GM18511 (cell line): ENCODE measurements at regions not wholly inside any gene's neighbourhood (a gene's known extent, or its start where the extent isn't known, plus 50 kb on each side); places are given as distances from the start of the nearest gene placed in this dataset.
"Not testable (repeated sequence)": the region's sequence is repeated elsewhere in the genome, so short reads cannot be mapped to it uniquely, and the experiment has no call there.

Source experiments
- ATAC-seq: cut with Tn5 transposase; IDR thresholded peaks from one replicate; pipeline ENCODE4 v1.9.1; 2021; ENCODE audit warnings: mild to moderate bottlenecking, moderate library complexity; ENCODE audit not compliant: unreplicated experiment

GRCh38 chr2:145801210-145801609 is 1281.3 kb upstream of the ZEB2 start:
- no peak for ATAC-seq

GRCh38 chr2:145800151-145801091 is 1280.5 kb upstream of the ZEB2 start:
- no peak for ATAC-seq

- ATAC-seq = no peak
Measured at GRCh38 chr2:145799595-145800108, 1279.7 kb upstream of the ZEB2 start.

DNA sequence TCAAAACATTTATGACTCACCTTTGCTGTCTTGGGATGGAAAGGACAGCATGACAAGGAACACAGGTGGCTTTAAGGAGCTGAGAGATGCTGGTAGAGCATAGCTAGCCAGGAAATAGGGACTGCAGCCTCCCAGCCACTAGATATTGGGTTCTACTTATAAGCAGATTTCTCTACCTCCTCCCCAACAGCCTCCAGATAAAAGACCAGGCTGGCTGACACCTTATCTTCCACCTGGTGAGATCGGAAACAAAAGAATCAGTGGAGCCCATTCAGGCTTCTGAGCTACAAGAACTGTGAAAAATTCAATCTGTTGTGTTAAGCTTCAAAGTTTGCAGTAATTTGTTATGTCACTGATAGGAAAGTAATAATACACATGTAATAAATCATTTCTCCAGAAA is 1278.5 kb upstream of the ZEB2 start:
- no peak for ATAC-seq

DNA sequence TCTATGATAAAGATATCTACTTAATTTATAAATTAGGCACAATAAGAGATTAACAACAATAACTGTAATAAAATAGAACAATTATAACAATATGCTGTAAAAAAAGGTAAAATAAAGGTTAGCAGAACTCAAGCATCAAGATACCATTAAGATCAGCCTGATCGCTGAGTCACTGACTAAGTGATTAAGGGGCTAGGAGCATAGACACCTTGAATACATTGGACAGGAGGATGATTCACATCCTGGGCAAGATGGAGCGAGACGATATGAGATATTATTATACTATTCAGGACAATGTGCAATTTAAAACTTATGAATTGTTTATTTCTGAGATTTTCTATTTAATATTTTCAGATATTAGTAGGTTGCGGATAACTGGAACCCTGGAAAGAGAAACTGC is 1277.8 kb upstream of the ZEB2 start:
- ATAC-seq = no peak

- no peak for ATAC-seq
Measured at GRCh38 chr2:145792745-145793144, 1272.8 kb upstream of the ZEB2 start.

- ATAC-seq = no peak
Measured at GRCh38 chr2:145789636-145790035, 1269.7 kb upstream of the ZEB2 start.

GRCh38 chr2:145787597-145788361 is 1267.9 kb upstream of the ZEB2 start:
- not testable (repeated sequence) for ATAC-seq

- not testable (repeated sequence) for ATAC-seq
Measured at GRCh38 chr2:145782607-145783006, 1262.7 kb upstream of the ZEB2 start.

DNA sequence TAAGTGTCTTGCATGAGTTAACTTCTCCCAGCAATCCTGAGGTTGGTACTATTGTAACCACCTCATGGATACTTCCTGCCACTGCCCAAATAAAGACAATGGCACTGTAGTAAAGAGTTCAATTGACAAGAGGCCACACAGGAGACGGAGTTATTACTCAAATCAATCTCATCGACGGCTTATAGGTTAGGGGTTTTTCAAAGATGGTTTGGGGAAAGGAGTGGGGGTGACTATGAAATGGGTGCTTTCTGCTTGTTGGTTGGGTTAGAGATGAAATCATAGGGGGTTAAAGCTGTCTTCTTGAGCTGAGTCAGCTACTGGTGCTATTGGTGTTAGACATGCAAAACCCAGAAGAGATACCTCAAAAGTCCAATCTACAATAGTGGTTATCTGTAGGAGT is 1258.0 kb upstream of the ZEB2 start:
- ATAC-seq = peak; percentile 60

GRCh38 chr2:145777297-145777696 is 1257.4 kb upstream of the ZEB2 start:
- no peak for ATAC-seq

DNA sequence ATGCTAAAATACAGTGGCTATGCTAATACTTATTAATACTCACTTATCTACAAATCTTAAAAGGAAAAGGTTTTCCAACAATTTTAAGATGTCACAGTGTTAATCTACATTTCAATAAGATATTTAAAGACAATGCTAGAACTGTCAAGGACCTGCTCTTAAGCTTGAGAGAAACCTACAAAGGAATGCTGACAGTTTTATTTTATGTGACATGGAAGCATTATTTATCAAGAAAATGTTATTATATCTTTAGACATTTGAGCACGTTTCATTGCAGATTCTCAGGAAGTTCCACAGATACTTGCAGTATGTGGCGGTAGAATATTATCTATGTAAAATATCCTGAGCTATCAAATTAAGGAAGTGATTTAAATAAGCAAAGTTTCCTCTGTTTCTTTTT is 1255.7 kb upstream of the ZEB2 start:
- ATAC-seq = no peak

GRCh38 chr2:145771525-145771924 is 1251.6 kb upstream of the ZEB2 start:
- ATAC-seq = peak; percentile 99

DNA sequence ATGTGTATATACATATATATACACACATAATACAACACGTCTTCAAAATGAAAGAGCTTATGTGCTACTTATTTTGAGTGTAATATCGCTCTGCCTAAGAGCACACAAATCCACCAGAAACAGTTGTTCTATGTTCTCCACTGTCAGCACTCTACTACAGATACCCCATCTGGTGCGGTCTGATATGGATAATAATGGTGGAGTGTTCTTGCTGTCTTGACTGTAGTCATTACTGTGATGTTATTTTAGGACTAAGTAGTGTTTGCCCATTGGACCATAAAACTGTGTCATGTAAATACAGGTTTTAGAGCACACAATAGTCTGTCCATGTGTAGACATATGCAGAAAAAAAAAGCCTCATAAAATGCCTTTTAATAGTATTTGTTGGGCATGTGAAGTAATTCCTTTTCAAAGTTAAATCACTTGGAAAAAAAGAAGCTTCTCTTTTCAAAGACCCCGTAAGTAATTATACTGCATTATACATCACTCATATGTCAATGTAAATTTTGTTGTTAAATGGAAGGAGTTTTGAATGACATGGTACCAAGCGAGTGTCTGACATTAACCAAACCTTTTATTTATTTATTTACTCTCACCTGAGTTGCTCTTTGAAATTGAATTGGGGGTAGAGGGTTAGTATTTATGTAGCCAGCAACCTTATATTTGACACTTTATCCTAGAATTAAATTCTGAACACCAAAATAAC is 1249.2 kb upstream of the ZEB2 start:
- ATAC-seq = no peak

- no peak for ATAC-seq
Measured at GRCh38 chr2:145765874-145766273, 1246.0 kb upstream of the ZEB2 start.

- no peak for ATAC-seq
Measured at GRCh38 chr2:145764631-145765030, 1244.7 kb upstream of the ZEB2 start.

DNA sequence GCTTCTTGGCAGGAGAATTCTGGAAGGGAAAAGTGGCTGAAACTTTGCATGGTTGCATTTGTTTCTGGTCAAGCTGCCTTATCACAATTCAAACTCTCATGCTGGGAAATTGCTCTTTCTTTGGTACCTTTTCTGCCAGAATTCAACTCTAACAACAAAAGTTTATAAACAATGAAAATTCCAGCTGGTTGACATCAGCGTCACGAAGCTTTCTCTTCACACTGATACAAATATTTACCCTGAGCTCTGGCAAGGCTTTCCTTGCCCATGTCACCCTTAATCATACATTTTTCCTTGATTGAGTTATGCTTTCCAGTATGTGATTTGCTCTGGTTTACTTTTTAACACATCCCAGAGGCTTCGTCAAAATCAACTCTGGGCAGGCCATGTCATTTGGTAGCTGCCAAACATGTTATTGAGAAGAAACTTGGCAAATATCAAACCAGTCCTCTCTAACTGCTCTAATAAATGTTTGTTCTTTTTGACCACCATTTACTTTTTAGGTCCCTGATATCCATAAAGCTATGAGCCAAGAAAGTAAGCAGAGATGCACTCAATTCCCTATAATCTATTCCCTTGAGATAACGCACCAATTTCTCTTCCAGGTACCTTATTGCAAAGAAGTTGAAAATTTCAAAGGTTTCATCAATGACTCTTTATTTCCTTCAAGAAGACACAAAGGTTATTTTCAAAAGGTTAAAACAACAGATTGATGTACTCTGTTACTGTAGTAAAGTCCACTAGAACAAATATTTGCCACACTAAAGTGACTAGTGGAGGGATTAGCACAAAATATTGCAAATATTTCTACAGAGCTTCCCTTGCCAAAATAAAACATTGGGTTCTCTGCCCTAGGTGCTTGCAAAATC is 1241.1 kb upstream of the ZEB2 start:
- ATAC-seq = no peak

GRCh38 chr2:145759228-145759915 is 1239.5 kb upstream of the ZEB2 start:
- ATAC-seq = no peak

GRCh38 chr2:145757503-145758246 is 1237.8 kb upstream of the ZEB2 start:
- ATAC-seq = no peak
